Omental fat pad (tissue), 3 donors: ENCODE measurements at regions not wholly inside any gene's neighbourhood (a gene's known extent, or its start where the extent isn't known, plus 50 kb on each side); places are given as distances from the start of the nearest gene placed in this dataset.
"Not testable (repeated sequence)": the region's sequence is repeated elsewhere in the genome, so short reads cannot be mapped to it uniquely, and the experiment has no call there.

Source experiments
- ATAC-seq: fragments of 150-250 bp; one replicate; pipeline ENCODE4 v1.9.1; 2016; ENCODE audit warnings: mild to moderate bottlenecking, moderate library complexity; ENCODE audit not compliant: low FRiP score
- DNase-seq: peaks from one replicate; pipeline ENCODE4 v3.0.0-alpha.2; 2019; ENCODE audit warnings: low spot score
- TF ChIP-seq, protein P1 (sequence below), 3 donors: fragments of 450-650 bp; IDR thresholded peaks; one replicate each; pipeline ENCODE4 v1.5.1; 2016 to 2017; ENCODE audit warnings: antibody characterized with exemption in 3 of 3, mild to moderate bottlenecking in 3 of 3, moderate library complexity in 2 of 3

- no peak for ATAC-seq
- TF ChIP-seq, protein P1, sequence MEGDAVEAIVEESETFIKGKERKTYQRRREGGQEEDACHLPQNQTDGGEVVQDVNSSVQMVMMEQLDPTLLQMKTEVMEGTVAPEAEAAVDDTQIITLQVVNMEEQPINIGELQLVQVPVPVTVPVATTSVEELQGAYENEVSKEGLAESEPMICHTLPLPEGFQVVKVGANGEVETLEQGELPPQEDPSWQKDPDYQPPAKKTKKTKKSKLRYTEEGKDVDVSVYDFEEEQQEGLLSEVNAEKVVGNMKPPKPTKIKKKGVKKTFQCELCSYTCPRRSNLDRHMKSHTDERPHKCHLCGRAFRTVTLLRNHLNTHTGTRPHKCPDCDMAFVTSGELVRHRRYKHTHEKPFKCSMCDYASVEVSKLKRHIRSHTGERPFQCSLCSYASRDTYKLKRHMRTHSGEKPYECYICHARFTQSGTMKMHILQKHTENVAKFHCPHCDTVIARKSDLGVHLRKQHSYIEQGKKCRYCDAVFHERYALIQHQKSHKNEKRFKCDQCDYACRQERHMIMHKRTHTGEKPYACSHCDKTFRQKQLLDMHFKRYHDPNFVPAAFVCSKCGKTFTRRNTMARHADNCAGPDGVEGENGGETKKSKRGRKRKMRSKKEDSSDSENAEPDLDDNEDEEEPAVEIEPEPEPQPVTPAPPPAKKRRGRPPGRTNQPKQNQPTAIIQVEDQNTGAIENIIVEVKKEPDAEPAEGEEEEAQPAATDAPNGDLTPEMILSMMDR (IDR thresholded peaks at IDR 0.05), result no peak
- DNase-seq, result no peak
Measured at GRCh38 chr21:39077876-39078275, 105.4 kb downstream of the PSMG1 start.

GRCh38 chr21:39074508-39074907, 108.7 kb downstream of the PSMG1 start:
- no peak for DNase-seq
- ATAC-seq, result no peak
- TF ChIP-seq, protein P1 (IDR thresholded peaks at IDR 0.05), result no peak

DNA sequence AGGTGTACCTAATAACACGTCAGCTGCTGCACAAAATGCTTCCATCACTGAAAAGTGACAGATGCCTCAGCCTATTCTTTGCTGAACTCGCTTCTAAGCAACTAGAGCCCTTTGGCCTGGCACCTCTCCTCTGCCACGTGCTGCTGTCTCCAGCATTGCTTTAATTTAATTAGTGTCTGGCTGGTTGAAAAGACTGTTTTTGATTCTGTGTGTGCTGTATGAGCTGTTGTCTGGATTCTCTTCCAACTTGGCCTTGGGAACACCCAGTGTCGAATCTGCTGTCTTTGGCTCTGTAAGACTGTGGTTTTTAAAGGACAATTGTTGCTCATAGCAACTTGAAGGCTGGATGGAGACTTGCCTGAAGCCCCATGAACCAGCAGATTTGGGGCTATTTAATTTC, 109.5 kb downstream of the PSMG1 start:
- ATAC-seq (no peak), DNase-seq (no peak)
- TF ChIP-seq, protein P1 (IDR thresholded peaks at IDR 0.05), result no peak

GRCh38 chr21:39073063-39073462, 110.2 kb downstream of the PSMG1 start:
- no peak for ATAC-seq
- TF ChIP-seq, protein P1 (IDR thresholded peaks at IDR 0.05), result no peak
- DNase-seq, result no peak

DNA sequence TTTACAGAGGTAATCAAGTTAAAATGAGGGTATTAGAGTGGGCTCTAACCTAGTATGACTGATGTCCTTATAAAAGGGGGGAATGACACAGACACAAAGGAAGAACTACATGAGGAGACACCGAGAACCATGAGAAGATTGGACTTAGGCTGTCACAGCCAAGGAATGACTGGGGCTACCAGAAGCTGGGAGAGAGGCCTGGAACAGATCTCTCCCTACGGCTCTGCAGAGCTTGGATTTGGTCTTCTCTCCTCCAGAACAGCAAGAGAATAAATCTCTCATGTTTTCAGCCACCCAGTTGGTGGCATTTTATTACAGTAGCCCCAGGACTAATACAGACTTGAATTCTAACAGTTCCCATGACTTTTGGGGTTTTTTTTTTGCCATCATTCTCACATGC, 110.8 kb downstream of the PSMG1 start:
- ATAC-seq, result no peak
- no peak for DNase-seq
- TF ChIP-seq, protein P1 (IDR thresholded peaks at IDR 0.05), result no peak

DNA sequence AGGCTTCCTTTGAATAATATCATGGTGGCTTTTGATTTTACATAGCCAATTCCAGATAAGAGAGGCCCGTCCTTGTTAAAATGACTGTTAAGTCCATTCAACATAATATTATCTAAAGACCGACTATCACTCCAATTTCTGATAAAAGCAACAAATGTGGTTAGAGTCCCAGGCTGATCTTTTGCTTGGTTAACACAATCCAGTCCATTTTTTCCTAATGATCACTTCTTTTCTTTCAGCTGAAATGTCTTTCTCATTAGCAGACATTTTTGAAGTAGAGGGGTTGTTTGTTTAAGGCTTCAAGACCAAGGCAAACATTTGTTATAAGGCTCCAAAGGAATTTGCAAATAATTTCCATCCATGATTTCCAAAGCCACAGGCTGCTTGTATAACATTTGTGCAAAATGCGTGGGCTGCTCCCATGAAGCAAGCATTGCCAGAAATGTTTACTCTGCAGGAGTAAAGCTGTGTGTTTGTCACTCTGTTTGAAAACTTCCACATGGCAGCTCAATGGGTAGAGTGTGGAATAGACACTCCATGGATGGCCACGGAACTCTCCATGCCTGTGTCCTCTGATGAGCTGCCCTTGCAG, 111.5 kb downstream of the PSMG1 start:
- DNase-seq (no peak), ATAC-seq (no peak)
- TF ChIP-seq, protein P1 (IDR thresholded peaks at IDR 0.05), result no peak

- not testable (repeated sequence) for DNase-seq, ATAC-seq
Measured at GRCh38 chr21:39069856-39070255, 113.4 kb downstream of the PSMG1 start.
